A673 (cell line): ENCODE measurements at regions not wholly inside any gene's neighbourhood (a gene's known extent, or its start where the extent isn't known, plus 50 kb on each side); places are given as distances from the start of the nearest gene placed in this dataset.

ENCODE experiments used
- BruUV-seq: library from RNA; stranded (reverse); fragments of 400-500 nt; replicated peaks from 2 replicates; lab custom pipeline; 2021; lab: Mats Ljungman, UMichigan
- CTCF ChIA-PET: fragments of 300-600 bp; sonication (Branson Sonifier 250); formaldehyde crosslinking; loops from one replicate; lab custom pipeline; 2022; ENCODE audit warnings: antibody characterized with exemption; lab: Charles Lee
- POLR2A ChIA-PET: fragments of 300-600 bp; sonication (Branson Sonifier 250); formaldehyde crosslinking; loops from one replicate; lab custom pipeline; 2022; ENCODE audit warnings: antibody characterized with exemption; ENCODE audit not compliant: low non-redundant PET; lab: Charles Lee
- DNase-seq: peaks from one replicate; pipeline ENCODE4 v3.0.0-alpha.2; 2015; ENCODE audit warnings: low spot score
- H3K27ac ChIP-seq: fragments of 200-600 bp; sonication (generic); 2 replicates; pipeline ENCODE4 v1.5.1; 2016; ENCODE audit warnings: mixed run types, low read depth, mild to moderate bottlenecking, mixed read lengths, antibody characterized with exemption, low read length; ENCODE audit not compliant: poor library complexity, severe bottlenecking
- H3K27me3 ChIP-seq: fragments of 200-600 bp; sonication (generic); replicated peaks from 2 replicates; pipeline ENCODE4 v1.6.1; 2017; ENCODE audit warnings: mixed run types, low read depth, mild to moderate bottlenecking, mixed read lengths, antibody characterized with exemption, low read length; ENCODE audit not compliant: insufficient read depth, poor library complexity
- H3K36me3 ChIP-seq: fragments of 200-600 bp; sonication (generic); 2 replicates; pipeline ENCODE4 v1.6.1; 2016; ENCODE audit warnings: mixed run types, mild to moderate bottlenecking, mixed read lengths, antibody characterized with exemption, low read length; ENCODE audit not compliant: insufficient read depth, poor library complexity, severe bottlenecking
- H3K4me1 ChIP-seq: fragments of 200-600 bp; sonication (generic); 2 replicates; pipeline ENCODE4 v1.6.1; 2017; ENCODE audit warnings: mixed run types, mild to moderate bottlenecking, mixed read lengths, antibody characterized with exemption, low read length; ENCODE audit not compliant: insufficient read depth, poor library complexity, severe bottlenecking
- H3K4me3 ChIP-seq: fragments of 200-600 bp; sonication (generic); 2 replicates; pipeline ENCODE4 v1.5.1; 2016; ENCODE audit warnings: low read depth, mixed run types, mild to moderate bottlenecking, mixed read lengths, low read length; ENCODE audit not compliant: poor library complexity, severe bottlenecking
- H3K9me3 ChIP-seq: fragments of 200-600 bp; sonication (generic); 2 replicates; pipeline ENCODE4 v1.6.1; 2016; ENCODE audit warnings: mixed run types, low read depth, mild to moderate bottlenecking, mixed read lengths, antibody characterized with exemption, low read length; ENCODE audit not compliant: poor library complexity, severe bottlenecking
- CTCF ChIP-seq: fragments of 300-800, 200-600 bp; sonication (generic); conservative IDR thresholded peaks from 2 replicates; pipeline ENCODE4 v1.5.1; 2017; ENCODE audit warnings: low read depth, mild to moderate bottlenecking, antibody characterized with exemption, low read length, moderate library complexity, mixed read lengths
- EZH2 ChIP-seq: fragments of 200-600 bp; sonication (generic); IDR thresholded peaks from 2 replicates; pipeline ENCODE4 v1.6.1; 2017; ENCODE audit warnings: borderline replicate concordance, low read depth, mild to moderate bottlenecking, mixed read lengths, antibody characterized with exemption, low read length; ENCODE audit not compliant: poor library complexity, severe bottlenecking
- intact Hi-C: fragments of 100-400 bp; cut with micrococcal nuclease; formaldehyde crosslinking; loops from one replicate; pipeline ENCODE4 v1.10.0; 2022; ENCODE audit not compliant: unreplicated experiment

GRCh38 chr7:18386607-18387006 is 108.9 kb upstream of the HDAC9 start:
- ChIA-PET POLR2A (no interaction called here), CTCF (no interaction called here)
- intact Hi-C loops, result no loop called here
- TF ChIP-seq CTCF (no peak), EZH2 (no peak)
- peak; percentile 28 for DNase-seq
- Histone ChIP-seq H3K36me3 (no peaks in the 10 kb centered on the region), H3K27me3 (no peaks in the 10 kb centered on the region), H3K4me1 (peaks cover 7% of the 10 kb centered on the region), H3K27ac (no peak overlapping the region), H3K4me3 (no peak overlapping the region), H3K9me3 (no peaks in the 10 kb centered on the region)
- no TSS peak for BruUV-seq

- intact Hi-C loops, result no loop called here
- CTCF ChIA-PET, result no interaction called here
Measured at GRCh38 chr7:18387191-18387735, 108.3 kb upstream of the HDAC9 start.

GRCh38 chr7:18390535-18390907 is 105.0 kb upstream of the HDAC9 start:
- peaks cover 7% of the 10 kb centered on the region for H3K4me1 ChIP-seq
- no peak for DNase-seq
- H3K27me3 ChIP-seq, result no peaks in the 10 kb centered on the region
- H3K4me3 ChIP-seq, result no peak overlapping the region
- no peaks in the 10 kb centered on the region for H3K9me3 ChIP-seq
- H3K36me3 ChIP-seq, result no peaks in the 10 kb centered on the region
- H3K27ac ChIP-seq, result no peak overlapping the region
- no TSS peak for BruUV-seq
- ChIA-PET POLR2A (no interaction called here), CTCF (no interaction called here)
- TF ChIP-seq CTCF (no peak), EZH2 (no peak)
- intact Hi-C loops, result no loop called here

More at GRCh38 chr7:18387191-18387735, 108.3 kb upstream of the HDAC9 start:
- H3K27me3 ChIP-seq, result no peaks in the 10 kb centered on the region
- POLR2A ChIA-PET, result no interaction called here
- BruUV-seq, result no TSS peak
- no peaks in the 10 kb centered on the region for H3K36me3 ChIP-seq
- H3K27ac ChIP-seq, result no peak overlapping the region
- H3K4me1 ChIP-seq, result peaks cover 7% of the 10 kb centered on the region
- TF ChIP-seq EZH2 (no peak), CTCF (no peak)
- no peaks in the 10 kb centered on the region for H3K9me3 ChIP-seq
- no peak for DNase-seq
- no peak overlapping the region for H3K4me3 ChIP-seq
